Mesendoderm (in vitro differentiated cells): ENCODE measurements at regions not wholly inside any gene's neighbourhood (a gene's known extent, or its start where the extent isn't known, plus 50 kb on each side); places are given as distances from the start of the nearest gene placed in this dataset.

ENCODE experiments used
- DNase-seq: peaks from one replicate; pipeline ENCODE4 v3.0.0; 2013
- H2AK5ac ChIP-seq: 2 replicates; pipeline ENCODE4 v1.6.1; 2013; ENCODE audit warnings: low read length, inconsistent platforms
- H2BK120ac ChIP-seq: 2 replicates; pipeline ENCODE4 v1.6.1; 2013; ENCODE audit warnings: low read depth, mild to moderate bottlenecking, low read length, moderate library complexity, mixed read lengths
- H2BK15ac ChIP-seq: replicated peaks from 2 replicates; pipeline ENCODE4 v1.6.1; 2013; ENCODE audit warnings: low read depth, mild to moderate bottlenecking, moderate library complexity
- H2BK5ac ChIP-seq: 2 replicates; pipeline ENCODE4 v1.6.1; 2013; ENCODE audit warnings: low read length, inconsistent platforms
- H3K18ac ChIP-seq: 2 replicates; pipeline ENCODE4 v1.6.1; 2013; ENCODE audit warnings: mild to moderate bottlenecking, low read length, mixed read lengths
- H3K23ac ChIP-seq: one replicate; pipeline ENCODE4 v1.6.1; 2013; ENCODE audit warnings: low read length
- H3K27ac ChIP-seq: 2 replicates; pipeline ENCODE4 v1.5.1; 2013; ENCODE audit warnings: low read depth, mild to moderate bottlenecking, inconsistent platforms, low read length, moderate library complexity
- H3K27me3 ChIP-seq: 2 replicates; pipeline ENCODE4 v1.6.1; 2013; ENCODE audit warnings: low read length, control low read depth, mild to moderate bottlenecking, inconsistent platforms; ENCODE audit not compliant: insufficient read depth, poor library complexity
- H3K36me3 ChIP-seq: 2 replicates; pipeline ENCODE4 v1.6.1; 2013; ENCODE audit warnings: low read length, inconsistent platforms; ENCODE audit not compliant: control insufficient read depth, insufficient read depth
- H3K4ac ChIP-seq: one replicate; pipeline ENCODE4 v1.6.1; 2013; ENCODE audit warnings: low read depth, mild to moderate bottlenecking, low read length, moderate library complexity
- H3K4me1 ChIP-seq: 2 replicates; pipeline ENCODE4 v1.6.1; 2013; ENCODE audit warnings: low read depth, low read length, inconsistent platforms; ENCODE audit not compliant: control insufficient read depth
- H3K4me2 ChIP-seq: 2 replicates; pipeline ENCODE4 v1.6.1; 2013; ENCODE audit warnings: low read length
- H3K4me3 ChIP-seq: 2 replicates; pipeline ENCODE4 v1.5.1; 2013; ENCODE audit warnings: mild to moderate bottlenecking, low read length
- H3K56ac ChIP-seq: one replicate; pipeline ENCODE4 v1.6.1; 2013; ENCODE audit warnings: low read length
- H3K79me1 ChIP-seq: 2 replicates; pipeline ENCODE4 v1.6.1; 2013; ENCODE audit warnings: low read length, inconsistent platforms
- H3K79me2 ChIP-seq: 2 replicates; pipeline ENCODE4 v1.6.1; 2013; ENCODE audit warnings: mild to moderate bottlenecking, low read length; ENCODE audit not compliant: control insufficient read depth, insufficient read depth
- H3K9ac ChIP-seq: 2 replicates; pipeline ENCODE4 v1.6.1; 2013; ENCODE audit warnings: low read length, inconsistent platforms
- H4K5ac ChIP-seq: one replicate; pipeline ENCODE4 v1.6.1; 2013; ENCODE audit warnings: low read length
- H4K8ac ChIP-seq: one replicate; pipeline ENCODE4 v1.6.1; 2013; ENCODE audit warnings: low read depth, mild to moderate bottlenecking, control low read depth, low read length, moderate library complexity
- WGBS: extraction: QIAGEN DNeasy Blood & Tissue Kit; methylation state at CpG from one replicate; pipeline ENCODE4 v1.1.7; 2013; ENCODE audit warnings: low lambda C conversion rate, missing lambda C conversion rate; ENCODE audit not compliant: insufficient coverage; ENCODE audit errors: extremely low coverage; 5-methylcytosine and 5-hydroxymethylcytosine counted together

DNA sequence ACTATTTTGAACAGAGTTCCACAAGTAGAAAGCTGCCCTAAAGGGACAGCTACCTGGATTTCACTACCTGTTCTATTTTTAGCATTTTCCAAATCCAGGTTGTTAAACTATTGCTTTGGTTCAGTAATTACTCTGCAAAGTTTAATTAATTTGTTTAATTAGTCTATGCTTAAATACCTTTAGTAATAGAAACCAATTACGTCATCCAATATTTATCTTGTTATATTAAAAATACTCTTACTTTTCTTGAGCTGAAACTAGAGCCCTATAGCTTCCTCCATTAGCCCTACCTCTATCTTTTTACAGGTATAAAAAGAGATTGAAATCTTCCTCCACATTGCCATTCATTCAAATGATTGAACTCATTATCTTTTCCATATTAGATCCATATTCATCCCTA is 514.6 kb downstream of the DSC3 start:
- no peaks in the 10 kb centered on the region for H3K79me1 ChIP-seq
- H3K4me3 ChIP-seq = no peak overlapping the region
- H3K79me2 ChIP-seq = no peaks in the 10 kb centered on the region
- no peaks in the 10 kb centered on the region for H3K27me3 ChIP-seq
- no peak overlapping the region for H3K18ac ChIP-seq
- no peak overlapping the region for H3K56ac ChIP-seq
- no peak overlapping the region for H2BK15ac ChIP-seq
- WGBS = no CpG with 5 or more reads among the region's 1 CpG
- no peak overlapping the region for H4K5ac ChIP-seq
- H3K9ac ChIP-seq = no peak overlapping the region
- H3K4ac ChIP-seq = no peak overlapping the region
- no peak overlapping the region for H2AK5ac ChIP-seq
- H2BK5ac ChIP-seq = no peak overlapping the region
- no peak overlapping the region for H2BK120ac ChIP-seq
- H3K4me1 ChIP-seq = peaks cover 3% of the 10 kb centered on the region
- no peaks in the 10 kb centered on the region for H3K36me3 ChIP-seq
- H3K4me2 ChIP-seq = no peak overlapping the region
- DNase-seq = no peak
- H3K27ac ChIP-seq = no peak overlapping the region
- no peak overlapping the region for H3K23ac ChIP-seq
- H4K8ac ChIP-seq = no peak overlapping the region

DNA sequence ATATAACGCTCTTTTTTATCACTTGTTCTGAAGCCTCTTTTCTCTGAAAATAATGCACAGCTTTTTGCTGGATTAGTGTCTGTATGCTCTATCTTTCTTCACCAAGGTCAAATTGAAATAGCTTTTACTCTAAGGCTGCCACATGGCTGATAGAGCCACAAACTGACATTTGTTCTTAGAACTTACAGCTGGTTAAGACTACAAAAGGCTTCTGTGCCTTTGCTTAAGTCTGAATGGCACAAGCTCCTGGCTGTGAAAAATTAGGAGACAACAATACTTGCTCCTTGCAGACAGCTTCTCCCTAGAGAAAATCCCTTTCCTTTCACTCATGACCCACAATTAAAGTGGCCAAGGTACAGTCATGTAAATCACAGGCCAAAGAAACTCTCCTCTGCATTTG is 515.3 kb downstream of the DSC3 start:
- Histone ChIP-seq H2BK5ac (no peak overlapping the region), H3K4me1 (peaks cover 3% of the 10 kb centered on the region), H3K9ac (no peak overlapping the region), H4K8ac (no peak overlapping the region), H3K36me3 (no peaks in the 10 kb centered on the region), H2BK15ac (no peak overlapping the region), H3K4me2 (no peak overlapping the region), H3K4me3 (no peak overlapping the region), H2BK120ac (no peak overlapping the region), H3K27me3 (no peaks in the 10 kb centered on the region), H3K18ac (peak overlapping the region; percentile 28), H3K79me2 (no peaks in the 10 kb centered on the region), H4K5ac (no peak overlapping the region), H3K27ac (no peak overlapping the region), H3K23ac (no peak overlapping the region), H3K56ac (no peak overlapping the region), H3K4ac (no peak overlapping the region), H2AK5ac (no peak overlapping the region), H3K79me1 (no peaks in the 10 kb centered on the region)
- no CpG with 5 or more reads among the region's 1 CpG for WGBS
- DNase-seq = peak; percentile 6

DNA sequence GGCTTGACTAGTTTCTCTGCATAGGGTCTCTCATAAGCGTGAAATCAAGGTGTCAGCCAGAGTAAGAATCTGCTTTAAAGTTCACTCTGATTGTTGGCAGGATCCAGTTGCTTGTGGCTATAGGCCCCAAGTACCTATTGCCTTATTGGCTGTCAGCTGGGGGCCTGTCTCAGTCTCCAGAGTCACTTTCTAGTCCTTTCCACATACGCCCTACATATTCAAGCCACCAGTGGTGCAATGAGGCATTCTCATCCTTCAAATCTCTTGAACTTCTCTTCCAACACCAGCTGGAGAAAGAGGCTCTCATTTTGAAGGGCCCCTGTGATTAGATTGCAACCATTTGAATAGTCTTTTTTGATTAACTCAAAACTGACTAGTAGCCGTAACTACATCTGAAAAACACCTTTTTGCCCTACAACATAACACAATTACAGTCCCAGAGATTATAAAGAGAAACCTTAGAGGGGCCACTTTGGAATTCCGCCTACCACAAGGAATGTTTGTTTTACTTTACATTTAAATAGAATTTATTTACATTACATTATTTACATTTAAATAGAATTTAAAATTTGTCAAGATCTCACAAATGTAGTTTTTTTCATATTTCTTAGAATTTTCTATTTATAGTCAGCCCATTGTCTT is 520.1 kb downstream of the DSC3 start:
- Histone ChIP-seq H3K79me2 (no peaks in the 10 kb centered on the region), H3K4ac (no peak overlapping the region), H2AK5ac (no peak overlapping the region), H2BK5ac (no peak overlapping the region), H4K5ac (no peak overlapping the region), H4K8ac (no peak overlapping the region), H3K9ac (no peak overlapping the region), H2BK15ac (no peak overlapping the region), H2BK120ac (no peak overlapping the region), H3K18ac (no peak overlapping the region), H3K36me3 (no peaks in the 10 kb centered on the region), H3K4me2 (no peak overlapping the region), H3K23ac (no peak overlapping the region), H3K56ac (no peak overlapping the region), H3K27me3 (no peaks in the 10 kb centered on the region), H3K27ac (no peak overlapping the region), H3K4me3 (no peak overlapping the region), H3K4me1 (peaks cover 3% of the 10 kb centered on the region), H3K79me1 (no peaks in the 10 kb centered on the region)
- DNase-seq = peak; percentile 40
- WGBS = no CpG with 5 or more reads among the region's 4 CpGs

DNA sequence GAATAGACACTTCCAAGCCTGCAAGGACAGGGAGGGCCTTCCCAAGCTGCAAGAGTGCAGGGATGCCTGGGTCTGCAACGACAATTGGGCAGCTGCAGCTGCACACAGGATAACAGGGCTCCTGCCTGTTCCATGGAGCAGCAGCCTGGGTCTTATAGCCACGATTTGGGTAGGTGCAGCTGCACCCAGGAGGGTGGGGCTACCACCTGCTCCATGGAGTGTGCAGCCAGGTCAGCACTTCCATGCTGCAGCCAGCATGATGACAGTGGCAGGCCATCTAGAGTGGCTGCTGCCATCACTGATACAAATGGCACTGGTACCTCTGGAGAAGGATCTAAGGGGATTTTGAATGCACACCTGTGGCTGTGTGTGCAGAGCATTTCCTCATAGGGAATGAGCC is 528.5 kb downstream of the DSC3 start:
- Histone ChIP-seq H2BK15ac (no peak overlapping the region), H3K56ac (no peak overlapping the region), H3K18ac (no peak overlapping the region), H3K27me3 (no peaks in the 10 kb centered on the region), H2AK5ac (no peak overlapping the region), H4K8ac (no peak overlapping the region), H3K9ac (no peak overlapping the region), H3K23ac (no peak overlapping the region), H3K79me1 (no peaks in the 10 kb centered on the region), H3K4me2 (no peak overlapping the region), H2BK120ac (no peak overlapping the region), H3K36me3 (no peaks in the 10 kb centered on the region), H3K79me2 (no peaks in the 10 kb centered on the region), H2BK5ac (no peak overlapping the region), H3K27ac (no peak overlapping the region), H3K4me3 (no peak overlapping the region), H4K5ac (no peak overlapping the region), H3K4ac (no peak overlapping the region), H3K4me1 (no peaks in the 10 kb centered on the region)
- WGBS = no CpG with 5 or more reads among the region's 2 CpGs
- no peak for DNase-seq

DNA sequence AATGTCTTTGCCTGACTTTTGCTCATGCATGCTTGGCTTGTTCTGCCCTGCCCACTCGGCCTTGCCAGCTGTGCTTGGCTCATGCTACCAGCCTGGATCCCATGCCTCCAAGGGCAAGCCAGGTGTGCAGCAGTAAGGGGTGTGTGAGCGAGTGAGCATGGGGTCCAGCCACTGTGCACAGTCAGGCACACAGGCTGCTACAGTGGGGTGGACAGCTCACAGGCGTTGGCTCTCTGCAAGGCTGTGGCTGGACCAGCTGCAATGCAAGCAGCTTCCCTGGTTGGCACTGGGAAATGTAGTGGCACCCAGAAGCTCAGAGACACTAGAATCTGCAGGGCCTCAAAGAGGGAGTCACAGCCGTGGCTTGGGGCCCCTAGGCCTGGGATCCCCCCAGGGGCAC is 529.7 kb downstream of the DSC3 start:
- Histone ChIP-seq H3K4ac (no peak overlapping the region), H3K4me3 (no peak overlapping the region), H4K8ac (no peak overlapping the region), H3K36me3 (no peaks in the 10 kb centered on the region), H3K79me2 (no peaks in the 10 kb centered on the region), H3K9ac (no peak overlapping the region), H3K23ac (no peak overlapping the region), H3K56ac (no peak overlapping the region), H3K27ac (no peak overlapping the region), H2BK120ac (no peak overlapping the region), H3K18ac (no peak overlapping the region), H3K27me3 (no peaks in the 10 kb centered on the region), H2BK5ac (no peak overlapping the region), H3K4me1 (no peaks in the 10 kb centered on the region), H2BK15ac (no peak overlapping the region), H2AK5ac (no peak overlapping the region), H3K4me2 (no peak overlapping the region), H4K5ac (no peak overlapping the region), H3K79me1 (no peaks in the 10 kb centered on the region)
- no CpG with 5 or more reads among the region's 4 CpGs for WGBS
- no peak for DNase-seq

DNA sequence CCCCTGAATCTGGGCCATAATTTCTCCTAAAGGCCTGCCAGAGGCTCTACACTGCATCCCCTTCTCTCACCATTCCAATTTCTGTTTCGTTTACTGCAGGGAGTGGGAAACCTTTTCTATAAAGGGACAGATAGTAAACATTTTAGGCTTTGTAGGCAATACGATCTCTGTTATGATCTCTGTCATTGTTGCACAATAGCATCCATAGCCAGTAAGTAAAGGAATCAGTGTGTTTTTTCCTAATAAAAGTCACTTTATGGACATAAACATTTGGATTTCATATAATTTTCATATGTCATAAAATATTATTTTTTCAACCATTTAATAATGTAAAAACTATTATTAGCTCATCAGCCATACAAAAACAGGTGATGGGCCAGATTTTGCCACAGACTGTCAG is 531.7 kb downstream of the DSC3 start:
- H3K4me3 ChIP-seq = no peak overlapping the region
- DNase-seq = no peak
- no peak overlapping the region for H2BK5ac ChIP-seq
- no peak overlapping the region for H2BK15ac ChIP-seq
- no peak overlapping the region for H4K8ac ChIP-seq
- no peaks in the 10 kb centered on the region for H3K36me3 ChIP-seq
- H3K27me3 ChIP-seq = no peaks in the 10 kb centered on the region
- no peak overlapping the region for H3K56ac ChIP-seq
- WGBS = no CpG with 5 or more reads among the region's 2 CpGs
- H3K4me1 ChIP-seq = no peaks in the 10 kb centered on the region
- H2AK5ac ChIP-seq = no peak overlapping the region
- no peak overlapping the region for H3K27ac ChIP-seq
- no peak overlapping the region for H3K9ac ChIP-seq
- H3K79me1 ChIP-seq = no peaks in the 10 kb centered on the region
- H4K5ac ChIP-seq = no peak overlapping the region
- H3K23ac ChIP-seq = no peak overlapping the region
- no peak overlapping the region for H3K4ac ChIP-seq
- H2BK120ac ChIP-seq = no peak overlapping the region
- no peaks in the 10 kb centered on the region for H3K79me2 ChIP-seq
- no peak overlapping the region for H3K4me2 ChIP-seq
- no peak overlapping the region for H3K18ac ChIP-seq
